ENCODE measurements at regions not wholly inside any gene's neighbourhood (a gene's known extent, or its start where the extent isn't known, plus 50 kb on each side); places are given as distances from the start of the nearest gene placed in this dataset.

GRCh38 chr10:124281666-124282065 lies 137.1 kb downstream of the OAT start:
- Histone ChIP-seq H3K4me1 (ENCODE audit: insufficient read depth) (no peaks in the 10 kb centered on the region), H3K4me2 (no peak overlapping the region), H2AFZ (no peak overlapping the region), H3K9me2 (ENCODE audit: insufficient read depth) (0 out of 2 replicates have a peak, but pooled peaks cover 7% of the 10 kb centered on the region), H4K20me1 (replicated peaks; ENCODE audit: insufficient read depth) (no peaks in the 10 kb centered on the region), H3K36me3 (ENCODE audit: insufficient read depth) (no peaks in the 10 kb centered on the region), H3K27me3 (ENCODE audit: insufficient read depth) (no peaks in the 10 kb centered on the region), H3K27ac (ENCODE audit: low read depth) (no peak overlapping the region), H3K79me2 (replicated peaks; ENCODE audit: insufficient read depth) (no peaks in the 10 kb centered on the region), H3K4me3 (no peak overlapping the region), H3F3A (replicated peaks; ENCODE audit: low read depth) (no peaks in the 10 kb centered on the region)
- ATAC-seq, result no peak
- Mint-ChIP-seq H3K4me1 (no peaks in the 10 kb centered on the region; the same call in 2 of the 3 replicates), H3K9me3 (peaks cover 6% of the 10 kb centered on the region; the same call in 2 of the 3 replicates), H3K27me3 (ENCODE audit: insufficient read depth, low read depth, poor library complexity) (peaks cover 8% of the 10 kb centered on the region), H3K4me3 (no peak overlapping the region), H3K27ac (no peak overlapping the region), H3K36me3 (ENCODE audit: low read depth) (no peaks in the 10 kb centered on the region; the same call in 2 of the 3 replicates)
- TF ChIP-seq REST (IDR thresholded peaks at IDR 0.05; ENCODE audit: unreplicated experiment) (no peak), POLR2AphosphoS5 (IDR thresholded peaks at IDR 0.05; ENCODE audit: low read depth) (no peak), ETS1 (IDR thresholded peaks at IDR 0.05) (no peak), EZH2 (IDR thresholded peaks at IDR 0.05; ENCODE audit: low read depth, unreplicated experiment) (no peak), NANOG (IDR thresholded peaks at IDR 0.05; ENCODE audit: borderline replicate concordance) (no peak), STAT1 (IDR thresholded peaks at IDR 0.05; ENCODE audit: unreplicated experiment) (no peak), CTCF (conservative IDR thresholded peaks at IDR 0.05; ENCODE audit: low read depth in 2 of 2) (no peak), ZNF462 (CRISPR knock-in tag; IDR thresholded peaks at IDR 0.05) (no peak), EZH2phosphoT487 (IDR thresholded peaks at IDR 0.05; ENCODE audit: unreplicated experiment) (no peak), CREB1 (CRISPR knock-in tag; IDR thresholded peaks at IDR 0.05; ENCODE audit: low read depth) (no peak), ZNF114 (CRISPR knock-in tag; IDR thresholded peaks at IDR 0.05) (no peak), ZNF331 (CRISPR knock-in tag; IDR thresholded peaks at IDR 0.05; ENCODE audit: low read depth) (no peak), JUNB (IDR thresholded peaks at IDR 0.05; ENCODE audit: unreplicated experiment) (no peak)
- no peak for DNase-seq (ENCODE audit: low spot score)
